ENCODE measurements at regions not wholly inside any gene's neighbourhood (a gene's known extent, or its start where the extent isn't known, plus 50 kb on each side); places are given as distances from the start of the nearest gene placed in this dataset.
"Not testable (repeated sequence)": the region's sequence is repeated elsewhere in the genome, so short reads cannot be mapped to it uniquely, and the experiment has no call there.

- H3K9me3 Mint-ChIP-seq = no peaks in the 10 kb centered on the region
- no peak for DNase-seq
- ATAC-seq (replicated peaks in 1 of 2) = no peak
- H3K4me1 Mint-ChIP-seq (ENCODE audit: low read depth) = no peaks in the 10 kb centered on the region
- H3K36me3 Mint-ChIP-seq (ENCODE audit: insufficient read depth in 2 of 2) = no peaks in the 10 kb centered on the region
- H3K4me3 Mint-ChIP-seq = no peak overlapping the region
- H3K27ac Mint-ChIP-seq = no peak overlapping the region
- no peaks in the 10 kb centered on the region for H3K27me3 Mint-ChIP-seq (ENCODE audit: low read depth)
These were observed 602.5 kb upstream of the RGMB start for GRCh38 chr5:98170994-98171393.

- no peaks in the 10 kb centered on the region for H3K36me3 Mint-ChIP-seq (ENCODE audit: insufficient read depth in 2 of 2)
- H3K4me3 Mint-ChIP-seq = no peak overlapping the region
- no peaks in the 10 kb centered on the region for H3K4me1 Mint-ChIP-seq (ENCODE audit: low read depth)
These were observed 600.1 kb upstream of the RGMB start for GRCh38 chr5:98173334-98173733.

GRCh38 chr5:98175474-98175873 lies 598.0 kb upstream of the RGMB start:
- Mint-ChIP-seq H3K4me1 (ENCODE audit: low read depth) (no peaks in the 10 kb centered on the region), H3K36me3 (ENCODE audit: insufficient read depth in 2 of 2) (no peaks in the 10 kb centered on the region), H3K4me3 (no peak overlapping the region), H3K9me3 (peaks cover 1 to 2% of the 10 kb centered on the region in 2 donors), H3K27me3 (ENCODE audit: low read depth) (no peaks in the 10 kb centered on the region), H3K27ac (no peak overlapping the region)
- ATAC-seq (replicated peaks in 1 of 2) (no peak), DNase-seq (no peak)

More at GRCh38 chr5:98173334-98173733, 600.1 kb upstream of the RGMB start:
- ATAC-seq (replicated peaks in 1 of 2) = no peak
- DNase-seq = no peak
- no peak overlapping the region for H3K27ac Mint-ChIP-seq
- no peaks in the 10 kb centered on the region for H3K27me3 Mint-ChIP-seq (ENCODE audit: low read depth)
- peaks cover 1 to 2% of the 10 kb centered on the region in 2 donors for H3K9me3 Mint-ChIP-seq

- H3K27me3 Mint-ChIP-seq (ENCODE audit: low read depth) = no peaks in the 10 kb centered on the region
- H3K4me1 Mint-ChIP-seq (ENCODE audit: low read depth) = no peaks in the 10 kb centered on the region
- ATAC-seq (replicated peaks in 1 of 2) (no peak), DNase-seq (no peak)
- no peaks in the 10 kb centered on the region for H3K36me3 Mint-ChIP-seq (ENCODE audit: insufficient read depth in 2 of 2)
- no peak overlapping the region for H3K4me3 Mint-ChIP-seq
- no peak overlapping the region for H3K27ac Mint-ChIP-seq
- peaks cover 1 to 5% of the 10 kb centered on the region in 2 donors for H3K9me3 Mint-ChIP-seq
These were observed 593.4 kb upstream of the RGMB start for GRCh38 chr5:98179791-98180755.

- Mint-ChIP-seq H3K4me1 (ENCODE audit: low read depth) (no peaks in the 10 kb centered on the region), H3K9me3 (peaks cover 1 to 3% of the 10 kb centered on the region in 2 donors), H3K27me3 (ENCODE audit: low read depth) (no peaks in the 10 kb centered on the region), H3K36me3 (ENCODE audit: insufficient read depth in 2 of 2) (no peaks in the 10 kb centered on the region), H3K27ac (no peak overlapping the region), H3K4me3 (no peak overlapping the region)
- DNase-seq = no peak
- ATAC-seq (replicated peaks in 1 of 2) = no peak
These were observed 587.3 kb upstream of the RGMB start for GRCh38 chr5:98186128-98186527.

GRCh38 chr5:98187945-98188344 lies 585.5 kb upstream of the RGMB start:
- no peak for ATAC-seq (replicated peaks in 1 of 2)
- no peaks in the 10 kb centered on the region for H3K27me3 Mint-ChIP-seq (ENCODE audit: low read depth)
- no peak overlapping the region for H3K27ac Mint-ChIP-seq
- no peak overlapping the region for H3K4me3 Mint-ChIP-seq
- no peaks in the 10 kb centered on the region for H3K4me1 Mint-ChIP-seq (ENCODE audit: low read depth)
- H3K36me3 Mint-ChIP-seq (ENCODE audit: insufficient read depth in 2 of 2) = no peaks in the 10 kb centered on the region
- peaks cover 1 to 5% of the 10 kb centered on the region in 2 donors for H3K9me3 Mint-ChIP-seq
- DNase-seq = no peak

GRCh38 chr5:98190344-98190743 lies 583.1 kb upstream of the RGMB start:
- H3K36me3 Mint-ChIP-seq (ENCODE audit: insufficient read depth in 2 of 2); ATAC-seq (replicated peaks in 1 of 2); H3K27ac Mint-ChIP-seq; H3K27me3 Mint-ChIP-seq (ENCODE audit: low read depth); DNase-seq; H3K4me3 Mint-ChIP-seq; H3K9me3 Mint-ChIP-seq; H3K4me1 Mint-ChIP-seq (ENCODE audit: low read depth): not testable (repeated sequence)

- no peaks in the 10 kb centered on the region for H3K4me1 Mint-ChIP-seq (ENCODE audit: low read depth)
- no peaks in the 10 kb centered on the region for H3K27me3 Mint-ChIP-seq (ENCODE audit: low read depth)
- DNase-seq (no peak), ATAC-seq (replicated peaks in 1 of 2) (no peak)
- no peak overlapping the region for H3K4me3 Mint-ChIP-seq
- H3K36me3 Mint-ChIP-seq (ENCODE audit: insufficient read depth in 2 of 2) = no peaks in the 10 kb centered on the region
- no peak overlapping the region for H3K27ac Mint-ChIP-seq
- peaks cover 0 to 2% of the 10 kb centered on the region in 2 donors for H3K9me3 Mint-ChIP-seq
These were observed 579.3 kb upstream of the RGMB start for GRCh38 chr5:98193921-98194760.

GRCh38 chr5:98200726-98201541 lies 572.5 kb upstream of the RGMB start:
- H3K9me3 Mint-ChIP-seq = peaks cover 0 to 4% of the 10 kb centered on the region in 2 donors
- no peaks in the 10 kb centered on the region for H3K4me1 Mint-ChIP-seq (ENCODE audit: low read depth)
- ATAC-seq (replicated peaks in 1 of 2) (no peak), DNase-seq (no peak)
- H3K4me3 Mint-ChIP-seq = no peak overlapping the region
- H3K36me3 Mint-ChIP-seq (ENCODE audit: insufficient read depth in 2 of 2) = no peaks in the 10 kb centered on the region
- no peak overlapping the region for H3K27ac Mint-ChIP-seq
- no peaks in the 10 kb centered on the region for H3K27me3 Mint-ChIP-seq (ENCODE audit: low read depth)

- H3K36me3 Mint-ChIP-seq (ENCODE audit: insufficient read depth in 2 of 2) = no peaks in the 10 kb centered on the region
- H3K4me3 Mint-ChIP-seq = no peak overlapping the region
- H3K27me3 Mint-ChIP-seq (ENCODE audit: low read depth) = no peaks in the 10 kb centered on the region
- peaks cover 0 to 4% of the 10 kb centered on the region in 2 donors for H3K9me3 Mint-ChIP-seq
- no peaks in the 10 kb centered on the region for H3K4me1 Mint-ChIP-seq (ENCODE audit: low read depth)
- no peak for DNase-seq
- ATAC-seq (replicated peaks in 1 of 2) = no peak
- H3K27ac Mint-ChIP-seq = no peak overlapping the region
These were observed 568.7 kb upstream of the RGMB start for GRCh38 chr5:98204798-98205197.

- no peak overlapping the region for H3K27ac Mint-ChIP-seq
- peaks cover 0 to 4% of the 10 kb centered on the region in 2 donors for H3K9me3 Mint-ChIP-seq
- no peaks in the 10 kb centered on the region for H3K36me3 Mint-ChIP-seq (ENCODE audit: insufficient read depth in 2 of 2)
- H3K4me3 Mint-ChIP-seq = no peak overlapping the region
- DNase-seq = no peak
- H3K4me1 Mint-ChIP-seq (ENCODE audit: low read depth) = no peaks in the 10 kb centered on the region
- H3K27me3 Mint-ChIP-seq (ENCODE audit: low read depth) = no peaks in the 10 kb centered on the region
- ATAC-seq (replicated peaks in 1 of 2) = no peak
These were observed 567.6 kb upstream of the RGMB start for GRCh38 chr5:98205691-98206461.

GRCh38 chr5:98206566-98206965 lies 566.9 kb upstream of the RGMB start:
- H3K36me3 Mint-ChIP-seq (ENCODE audit: insufficient read depth in 2 of 2) = no peaks in the 10 kb centered on the region

More at GRCh38 chr5:98206566-98206965, 566.9 kb upstream of the RGMB start:
- peaks cover 0 to 4% of the 10 kb centered on the region in 2 donors for H3K9me3 Mint-ChIP-seq
- H3K27ac Mint-ChIP-seq = no peak overlapping the region
- no peak overlapping the region for H3K4me3 Mint-ChIP-seq
- ATAC-seq (replicated peaks in 1 of 2) = no peak
- H3K4me1 Mint-ChIP-seq (ENCODE audit: low read depth) = no peaks in the 10 kb centered on the region
- no peak for DNase-seq
- H3K27me3 Mint-ChIP-seq (ENCODE audit: low read depth) = no peaks in the 10 kb centered on the region
